ENCODE measurements at regions not wholly inside any gene's neighbourhood (a gene's known extent, or its start where the extent isn't known, plus 50 kb on each side); places are given as distances from the start of the nearest gene placed in this dataset.
"Not testable (repeated sequence)": the region's sequence is repeated elsewhere in the genome, so short reads cannot be mapped to it uniquely, and the experiment has no call there.

- no peak for DNase-seq (ENCODE audit: low spot score)
Measured at GRCh38 chr16:32116080-32116479, 137.0 kb upstream of the TP53TG3D start.

- not testable (repeated sequence) for DNase-seq (ENCODE audit: low spot score)
Measured at GRCh38 chr16:32116533-32116932, 136.6 kb upstream of the TP53TG3D start.

- not testable (repeated sequence) for DNase-seq (ENCODE audit: low spot score)
Measured at GRCh38 chr16:32120372-32120771, 132.7 kb upstream of the TP53TG3D start.

DNA sequence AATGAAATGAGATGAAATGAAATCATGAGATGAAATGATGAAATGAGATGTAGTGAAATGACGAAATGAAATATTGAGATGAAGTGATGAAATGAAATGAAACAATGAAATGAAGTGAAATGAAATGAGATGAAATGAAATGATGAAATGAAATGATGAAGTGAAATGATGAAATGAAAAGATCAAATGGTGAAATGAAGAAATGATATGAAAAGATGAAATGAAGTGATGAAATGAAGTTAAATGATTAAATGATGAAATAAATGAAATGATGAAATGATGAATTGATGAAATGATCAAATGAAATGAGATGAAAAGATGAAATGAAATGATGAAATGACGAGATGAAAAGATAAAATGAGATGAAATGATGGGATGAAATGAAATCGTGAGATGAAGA, 132.3 kb upstream of the TP53TG3D start:
- DNase-seq (ENCODE audit: low spot score) = not testable (repeated sequence)

GRCh38 chr16:32121273-32121900, 131.7 kb upstream of the TP53TG3D start:
- not testable (repeated sequence) for DNase-seq (ENCODE audit: low spot score)

GRCh38 chr16:32152434-32152833, 100.7 kb upstream of the TP53TG3D start:
- DNase-seq (ENCODE audit: low spot score) = not testable (repeated sequence)

GRCh38 chr16:32187918-32188669, 65.0 kb upstream of the TP53TG3D start:
- not testable (repeated sequence) for DNase-seq (ENCODE audit: low spot score)

GRCh38 chr16:32202585-32202984, 50.5 kb upstream of the TP53TG3D start:
- not testable (repeated sequence) for DNase-seq (ENCODE audit: low spot score)

Measured in mesenteric fat pad (tissue), 1 donor.